Trophoblast cell (in vitro differentiated cells and primary cell): ENCODE measurements at regions not wholly inside any gene's neighbourhood (a gene's known extent, or its start where the extent isn't known, plus 50 kb on each side); places are given as distances from the start of the nearest gene placed in this dataset.
A peak's percentile ranks its signal among the peaks of the same experiment; 100 is the strongest.

Experiments
- DNase-seq, 2 donors: peaks; one replicate each; pipeline ENCODE4 v3.0.0-alpha.2; 2016
- H2AFZ ChIP-seq: 2 replicates; pipeline ENCODE4 v1.6.1; 2013; ENCODE audit warnings: low read length, moderate library complexity, mild to moderate bottlenecking; ENCODE audit not compliant: insufficient read depth, poor library complexity
- H2AK5ac ChIP-seq: 2 replicates; pipeline ENCODE4 v1.6.1; 2013; ENCODE audit warnings: mild to moderate bottlenecking, low read length
- H2BK120ac ChIP-seq: 2 replicates; pipeline ENCODE4 v1.6.1; 2013; ENCODE audit warnings: low read length, mild to moderate bottlenecking, moderate library complexity; ENCODE audit not compliant: insufficient read depth, poor library complexity
- H2BK12ac ChIP-seq: 2 replicates; pipeline ENCODE4 v1.6.1; 2013; ENCODE audit warnings: mild to moderate bottlenecking, low read length, moderate library complexity
- H2BK5ac ChIP-seq: 2 replicates; pipeline ENCODE4 v1.6.1; 2013; ENCODE audit warnings: low read length, low read depth, moderate library complexity, mild to moderate bottlenecking; ENCODE audit not compliant: poor library complexity
- H3K14ac ChIP-seq: 2 replicates; pipeline ENCODE4 v1.6.1; 2013; ENCODE audit warnings: mild to moderate bottlenecking, low read length
- H3K18ac ChIP-seq: 2 replicates; pipeline ENCODE4 v1.6.1; 2013; ENCODE audit warnings: mild to moderate bottlenecking, low read length
- H3K23ac ChIP-seq: 2 replicates; pipeline ENCODE4 v1.6.1; 2013; ENCODE audit warnings: low read length
- H3K27ac ChIP-seq: 2 replicates; pipeline ENCODE4 v1.5.1; 2013; ENCODE audit warnings: low read depth, mild to moderate bottlenecking, inconsistent platforms, low read length, moderate library complexity
- H3K27me3 ChIP-seq: 2 replicates; pipeline ENCODE4 v1.6.1; 2013; ENCODE audit warnings: inconsistent platforms, mild to moderate bottlenecking, low read length, moderate library complexity; ENCODE audit not compliant: insufficient read depth
- H3K36me3 ChIP-seq, 2 experiments: 1 replicate in 1 of 2; 2 replicates in 1 of 2; pipeline ENCODE4 v1.6.1; 2013; ENCODE audit warnings: low read length in 2 of 2, mild to moderate bottlenecking in 2 of 2, moderate library complexity in 1 of 2; ENCODE audit not compliant: insufficient read depth in 2 of 2, control insufficient read depth in 1 of 2
- H3K4ac ChIP-seq: 2 replicates; pipeline ENCODE4 v1.6.1; 2013; ENCODE audit warnings: low read depth, mild to moderate bottlenecking, low read length, moderate library complexity
- H3K4me1 ChIP-seq, 2 experiments: 1 replicate in 1 of 2; 2 replicates in 1 of 2; pipeline ENCODE4 v1.6.1; 2013; ENCODE audit warnings: low read length in 2 of 2, mild to moderate bottlenecking in 2 of 2, moderate library complexity in 1 of 2; ENCODE audit not compliant: insufficient read depth in 2 of 2, control insufficient read depth in 1 of 2
- H3K4me2 ChIP-seq: 2 replicates; pipeline ENCODE4 v1.6.1; 2013; ENCODE audit warnings: inconsistent platforms, mild to moderate bottlenecking, low read length, moderate library complexity
- H3K4me3 ChIP-seq: 2 replicates; pipeline ENCODE4 v1.5.1; 2013; ENCODE audit warnings: mild to moderate bottlenecking, low read depth, low read length, inconsistent platforms
- H3K79me1 ChIP-seq: one replicate; pipeline ENCODE4 v1.6.1; 2013; ENCODE audit warnings: low read length
- H3K79me2 ChIP-seq: 2 replicates; pipeline ENCODE4 v1.6.1; 2013; ENCODE audit warnings: low read length, mild to moderate bottlenecking; ENCODE audit not compliant: control insufficient read depth, insufficient read depth, poor library complexity
- H3K9ac ChIP-seq: 2 replicates; pipeline ENCODE4 v1.6.1; 2013; ENCODE audit warnings: mild to moderate bottlenecking, low read length
- H3K9me3 ChIP-seq: 2 replicates; pipeline ENCODE4 v1.6.1; 2013; ENCODE audit warnings: low read depth, mild to moderate bottlenecking, control low read depth, inconsistent platforms, low read length; ENCODE audit not compliant: insufficient read depth
- H4K12ac ChIP-seq: 2 replicates; pipeline ENCODE4 v1.6.1; 2013; ENCODE audit warnings: low read depth, mild to moderate bottlenecking, low read length, moderate library complexity
- H4K8ac ChIP-seq: 2 replicates; pipeline ENCODE4 v1.6.1; 2013; ENCODE audit warnings: low read depth, mild to moderate bottlenecking, low read length, moderate library complexity
- H4K91ac ChIP-seq: one replicate; pipeline ENCODE4 v1.6.1; 2013; ENCODE audit warnings: low read depth, mild to moderate bottlenecking, low read length, moderate library complexity
- WGBS: extraction: QIAGEN DNeasy Blood & Tissue Kit; methylation state at CpG from one replicate; pipeline ENCODE4 v1.1.7; 2013; ENCODE audit warnings: missing lambda C conversion rate; ENCODE audit not compliant: insufficient read length, insufficient coverage; ENCODE audit errors: extremely low coverage; 5-methylcytosine and 5-hydroxymethylcytosine counted together

DNA sequence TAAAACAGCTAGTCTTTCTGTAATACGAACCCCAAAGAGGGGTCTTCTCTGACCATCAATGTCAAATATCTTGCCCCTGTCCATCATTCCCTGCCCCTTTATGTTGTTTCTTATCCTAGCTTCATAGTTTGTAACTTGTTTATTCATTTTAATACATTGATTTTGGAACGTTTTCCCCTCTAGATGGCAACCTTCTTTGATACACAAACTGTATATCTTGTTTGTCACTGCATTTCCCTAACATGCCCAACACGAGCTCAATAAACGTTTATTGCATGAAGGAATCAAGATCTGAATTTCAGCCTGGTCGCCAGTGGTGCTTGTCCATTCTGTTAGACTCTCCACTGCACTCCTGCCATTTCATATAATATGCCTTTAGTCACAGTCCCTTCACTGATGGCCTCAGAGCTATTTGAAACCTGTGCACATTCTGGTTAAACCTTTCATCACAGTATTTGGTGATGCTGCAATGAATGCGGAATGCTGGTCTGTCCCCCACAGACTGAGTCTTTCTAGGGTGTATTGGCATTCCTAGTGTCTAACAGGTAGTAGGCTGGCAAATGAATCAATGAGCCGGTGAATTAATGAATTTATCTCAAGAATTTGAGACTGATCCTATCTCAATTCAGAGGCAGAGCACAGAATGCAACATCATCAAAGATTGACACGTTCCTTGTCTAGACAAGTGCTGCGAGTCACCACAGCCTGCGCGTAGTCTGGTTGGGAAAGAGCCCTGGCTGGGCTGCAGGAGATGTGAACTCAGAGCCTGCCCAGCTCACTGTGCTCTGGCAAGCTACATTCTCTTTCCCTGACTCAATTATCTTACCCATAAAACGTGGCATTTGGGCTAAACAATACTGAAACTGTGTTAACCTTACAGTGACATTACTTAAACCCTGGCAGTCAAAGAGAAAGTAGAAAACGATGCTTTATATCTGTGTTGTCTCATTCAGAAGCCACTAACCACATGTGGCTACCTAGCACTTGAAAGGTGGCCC lies 55.2 kb upstream of the FRMD4A start:
- Histone ChIP-seq H4K8ac (no peak overlapping the region), H3K27me3 (no peaks in the 10 kb centered on the region), H2AK5ac (no peak overlapping the region), H3K14ac (peak overlapping the region; percentile 97), H3K4me3 (no peak overlapping the region), H2AFZ (no peak overlapping the region), H3K79me1 (peaks cover 44% of the 10 kb centered on the region), H3K4ac (no peak overlapping the region), H3K9me3 (no peaks in the 10 kb centered on the region), H4K12ac (no peak overlapping the region), H3K4me2 (no peak overlapping the region), H3K4me1 (peaks cover 19 to 23% of the 10 kb centered on the region in 2 experiments), H2BK120ac (peak overlapping the region; percentile 98), H3K27ac (peak overlapping the region; percentile 74), H4K91ac (peak overlapping the region; percentile 58), H3K23ac (no peak overlapping the region), H3K18ac (no peak overlapping the region), H3K9ac (no peak overlapping the region), H3K36me3 (no peaks in the 10 kb centered on the region), H2BK12ac (peak overlapping the region; percentile 19), H3K79me2 (peaks cover 4% of the 10 kb centered on the region), H2BK5ac (peak overlapping the region; percentile 66)
- WGBS: no CpG with 5 or more reads among the region's 13 CpGs
- DNase-seq: peak; percentile 78 to 94

DNA sequence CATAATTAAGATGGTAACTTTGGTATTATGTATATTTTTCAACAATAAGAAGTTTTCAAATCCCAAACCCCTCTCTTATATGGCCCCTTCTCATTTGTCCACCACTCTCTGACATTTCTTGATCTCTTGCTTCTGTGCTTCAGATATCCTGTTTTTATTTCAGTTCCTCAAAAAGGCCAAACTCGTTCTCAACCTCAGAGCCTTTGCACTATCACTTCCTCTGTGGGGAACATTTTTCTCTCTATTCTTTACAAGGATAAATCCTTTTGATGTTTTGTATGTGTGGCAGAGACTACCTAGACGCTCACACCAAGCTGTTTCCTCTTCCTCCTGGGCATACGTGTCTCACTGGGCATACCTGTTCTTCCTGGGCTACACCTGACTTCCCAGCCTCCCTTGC lies 54.2 kb upstream of the FRMD4A start:
- WGBS: no CpG with 5 or more reads among the region's 3 CpGs
- peak overlapping the region; percentile 74 for H3K27ac ChIP-seq
- peaks cover 46% of the 10 kb centered on the region for H3K79me1 ChIP-seq
- H2BK120ac ChIP-seq: peak overlapping the region; percentile 98
- peak overlapping the region; percentile 99 for H4K91ac ChIP-seq
- peak overlapping the region; percentile 84 for H3K4ac ChIP-seq
- no peak overlapping the region for H3K4me2 ChIP-seq
- H3K36me3 ChIP-seq: no peaks in the 10 kb centered on the region
- H3K23ac ChIP-seq: no peak overlapping the region
- no peaks in the 10 kb centered on the region for H3K9me3 ChIP-seq
- H2AFZ ChIP-seq: no peak overlapping the region
- H3K18ac ChIP-seq: peak overlapping the region; percentile 89
- peaks cover 19 to 23% of the 10 kb centered on the region in 2 experiments for H3K4me1 ChIP-seq
- H3K14ac ChIP-seq: peak overlapping the region; percentile 97
- H4K8ac ChIP-seq: peak overlapping the region; percentile 21
- no peak overlapping the region for H3K4me3 ChIP-seq
- no peaks in the 10 kb centered on the region for H3K27me3 ChIP-seq
- DNase-seq: no peak
- peak overlapping the region; percentile 25 for H2BK5ac ChIP-seq
- H3K9ac ChIP-seq: no peak overlapping the region
- H2AK5ac ChIP-seq: peak overlapping the region; percentile 97
- H2BK12ac ChIP-seq: peak overlapping the region; percentile 100
- peaks cover 4% of the 10 kb centered on the region for H3K79me2 ChIP-seq
- no peak overlapping the region for H4K12ac ChIP-seq

DNA sequence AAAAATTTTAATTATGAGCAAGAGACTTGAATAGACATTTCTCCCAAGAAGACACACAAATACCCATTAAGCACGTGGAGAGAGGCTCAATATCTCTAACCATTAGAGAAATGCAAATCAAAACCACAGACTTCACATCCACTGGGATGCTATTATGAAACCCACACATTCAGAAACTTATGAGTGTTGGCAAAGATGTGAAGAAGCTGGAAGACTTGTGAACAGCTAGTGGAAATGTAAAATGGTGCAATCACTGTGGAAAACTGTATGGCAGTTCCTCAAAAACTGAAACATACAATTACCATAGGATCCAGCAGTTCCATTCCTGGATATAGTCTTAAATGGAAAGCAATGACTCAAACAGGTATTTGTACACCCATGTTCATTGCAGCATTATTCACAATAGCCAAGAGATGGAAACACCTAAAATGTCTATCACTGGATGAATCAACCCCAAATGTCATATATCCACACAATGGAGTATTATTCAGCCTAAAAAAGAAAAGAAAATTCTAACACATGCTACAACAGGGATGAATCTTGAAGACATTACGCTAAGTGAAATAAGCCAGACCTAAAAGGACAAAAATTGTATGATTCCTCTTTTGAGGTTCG lies 53.5 kb upstream of the FRMD4A start:
- Histone ChIP-seq H2BK12ac (no peak overlapping the region), H3K4me2 (no peak overlapping the region), H3K4me1 (peaks cover 19 to 27% of the 10 kb centered on the region in 2 experiments), H3K79me2 (peaks cover 4% of the 10 kb centered on the region), H3K9ac (no peak overlapping the region), H2BK5ac (no peak overlapping the region), H4K91ac (no peak overlapping the region), H3K4me3 (no peak overlapping the region), H3K18ac (no peak overlapping the region), H3K36me3 (no peaks in the 10 kb centered on the region), H2AK5ac (no peak overlapping the region), H3K27me3 (no peaks in the 10 kb centered on the region), H4K12ac (no peak overlapping the region), H4K8ac (no peak overlapping the region), H3K23ac (no peak overlapping the region), H2AFZ (no peak overlapping the region), H3K27ac (no peak overlapping the region), H3K4ac (no peak overlapping the region), H3K9me3 (no peaks in the 10 kb centered on the region), H3K14ac (no peak overlapping the region), H2BK120ac (peak overlapping the region; percentile 13), H3K79me1 (peaks cover 43% of the 10 kb centered on the region)
- WGBS: no CpG with 5 or more reads among the region's 3 CpGs
- DNase-seq: no peak

DNA sequence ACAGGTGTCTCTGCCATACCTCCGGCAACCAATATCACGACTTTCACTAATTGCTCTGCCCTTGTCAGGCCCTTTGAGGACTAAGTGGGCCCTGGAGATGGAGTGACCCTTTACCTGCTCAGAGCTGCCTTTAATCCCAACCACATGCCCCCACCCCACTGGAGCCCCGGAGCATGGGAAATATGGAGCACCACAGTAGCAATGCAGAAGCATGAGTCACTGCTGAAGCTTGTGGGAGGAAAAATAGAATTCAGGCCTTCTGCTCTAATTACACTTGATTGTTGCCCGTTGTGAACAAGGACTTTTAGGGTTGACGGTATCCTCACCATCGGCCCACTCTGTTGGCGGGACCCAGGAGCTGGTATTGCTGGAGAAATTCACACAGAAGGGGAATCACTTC lies 52.5 kb upstream of the FRMD4A start:
- Histone ChIP-seq H3K79me1 (peaks cover 43% of the 10 kb centered on the region), H3K23ac (no peak overlapping the region), H2AFZ (no peak overlapping the region), H3K27me3 (no peaks in the 10 kb centered on the region), H3K36me3 (no peaks in the 10 kb centered on the region), H2BK5ac (peak overlapping the region; percentile 75), H4K12ac (no peak overlapping the region), H3K4me3 (no peak overlapping the region), H2BK12ac (peak overlapping the region; percentile 91), H3K9me3 (no peaks in the 10 kb centered on the region), H3K4me1 (peaks cover 19 to 27% of the 10 kb centered on the region in 2 experiments), H3K79me2 (peaks cover 4% of the 10 kb centered on the region), H3K4me2 (no peak overlapping the region), H2BK120ac (peak overlapping the region; percentile 92), H3K9ac (no peak overlapping the region), H3K4ac (peak overlapping the region; percentile 16), H4K8ac (peak overlapping the region; percentile 48), H2AK5ac (peak overlapping the region; percentile 26), H3K27ac (peak overlapping the region; percentile 40), H3K14ac (peak overlapping the region; percentile 64), H3K18ac (peak overlapping the region; percentile 49), H4K91ac (peak overlapping the region; percentile 92)
- WGBS: no CpG with 5 or more reads among the region's 7 CpGs
- peak in 1 of 2 donors; percentile 12 for DNase-seq
